ENCODE measurements at regions not wholly inside any gene's neighbourhood (a gene's known extent, or its start where the extent isn't known, plus 50 kb on each side); places are given as distances from the start of the nearest gene placed in this dataset.

GRCh38 chr5:105751908-105752307 is 1918.8 kb downstream of the EFNA5 start:
- TF ChIP-seq, protein P1, sequence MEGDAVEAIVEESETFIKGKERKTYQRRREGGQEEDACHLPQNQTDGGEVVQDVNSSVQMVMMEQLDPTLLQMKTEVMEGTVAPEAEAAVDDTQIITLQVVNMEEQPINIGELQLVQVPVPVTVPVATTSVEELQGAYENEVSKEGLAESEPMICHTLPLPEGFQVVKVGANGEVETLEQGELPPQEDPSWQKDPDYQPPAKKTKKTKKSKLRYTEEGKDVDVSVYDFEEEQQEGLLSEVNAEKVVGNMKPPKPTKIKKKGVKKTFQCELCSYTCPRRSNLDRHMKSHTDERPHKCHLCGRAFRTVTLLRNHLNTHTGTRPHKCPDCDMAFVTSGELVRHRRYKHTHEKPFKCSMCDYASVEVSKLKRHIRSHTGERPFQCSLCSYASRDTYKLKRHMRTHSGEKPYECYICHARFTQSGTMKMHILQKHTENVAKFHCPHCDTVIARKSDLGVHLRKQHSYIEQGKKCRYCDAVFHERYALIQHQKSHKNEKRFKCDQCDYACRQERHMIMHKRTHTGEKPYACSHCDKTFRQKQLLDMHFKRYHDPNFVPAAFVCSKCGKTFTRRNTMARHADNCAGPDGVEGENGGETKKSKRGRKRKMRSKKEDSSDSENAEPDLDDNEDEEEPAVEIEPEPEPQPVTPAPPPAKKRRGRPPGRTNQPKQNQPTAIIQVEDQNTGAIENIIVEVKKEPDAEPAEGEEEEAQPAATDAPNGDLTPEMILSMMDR (optimal IDR thresholded peaks at IDR 0.05 in 1 of 3, IDR thresholded peaks at IDR 0.05 in 1 of 3, conservative IDR thresholded peaks at IDR 0.05 in 1 of 3; ENCODE audit: extremely low read depth in 1 of 3, insufficient read depth in 2 of 3, low read length in 3 of 3) = no peak
- TF ChIP-seq EZH2 (IDR thresholded peaks at IDR 0.05; ENCODE audit: low read length) = no peak
